ENCODE measurements at regions not wholly inside any gene's neighbourhood (a gene's known extent, or its start where the extent isn't known, plus 50 kb on each side); places are given as distances from the start of the nearest gene placed in this dataset.

DNA sequence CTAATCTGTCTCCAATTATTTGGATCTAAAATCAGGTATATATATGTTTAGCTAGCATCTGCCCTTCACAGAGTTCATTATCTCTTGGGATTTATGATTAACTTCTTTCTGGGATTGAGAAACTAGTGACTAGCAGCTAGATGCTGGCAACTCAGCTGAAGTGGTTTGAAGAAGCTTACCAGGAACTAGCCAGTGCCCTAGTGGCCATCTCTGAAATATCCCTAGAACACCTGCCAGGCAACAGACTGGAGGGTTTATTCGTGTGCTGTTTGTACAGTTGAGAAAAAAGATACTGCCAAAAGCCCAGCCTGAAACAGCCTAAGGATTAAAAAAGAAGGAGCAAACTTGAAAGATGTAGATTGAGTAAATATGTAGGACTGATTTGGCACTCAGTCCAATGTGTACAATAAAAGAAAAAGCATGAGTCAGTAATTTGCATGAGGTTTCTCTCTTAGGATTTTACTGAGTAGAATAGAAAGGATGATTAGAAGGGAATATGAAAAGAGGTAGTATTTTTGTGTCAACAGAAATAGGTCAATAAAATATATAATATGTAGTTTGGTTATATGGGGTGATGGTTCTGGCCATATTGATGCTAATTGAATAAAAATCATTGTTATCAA lies 1144.6 kb upstream of the ADGRL2 start:
- ATAC-seq: no peak
- intact Hi-C loops (cut with DNase I): no loop called here
- DNase-seq: no peak

DNA sequence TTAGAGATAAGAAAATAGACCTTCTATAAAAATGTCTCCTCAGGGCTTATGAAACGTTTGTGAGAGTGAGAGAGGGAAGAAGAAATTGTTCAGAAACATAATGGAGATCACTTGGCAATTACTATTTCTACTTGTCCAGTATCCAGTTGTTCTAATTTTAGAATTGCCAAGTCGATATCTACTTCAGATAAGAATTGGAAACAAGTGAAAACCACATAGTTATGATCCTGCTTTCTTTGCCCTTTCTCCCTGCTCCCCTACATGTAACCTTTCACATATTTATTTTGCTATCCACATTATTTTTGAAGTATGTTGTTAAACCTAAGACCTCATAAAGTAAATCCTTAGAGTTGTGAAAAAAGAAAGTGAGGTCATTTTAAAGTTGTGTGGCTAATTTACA lies 1154.7 kb upstream of the ADGRL2 start:
- intact Hi-C loops (cut with DNase I): no loop called here
- no peak for DNase-seq
- ATAC-seq: no peak

DNA sequence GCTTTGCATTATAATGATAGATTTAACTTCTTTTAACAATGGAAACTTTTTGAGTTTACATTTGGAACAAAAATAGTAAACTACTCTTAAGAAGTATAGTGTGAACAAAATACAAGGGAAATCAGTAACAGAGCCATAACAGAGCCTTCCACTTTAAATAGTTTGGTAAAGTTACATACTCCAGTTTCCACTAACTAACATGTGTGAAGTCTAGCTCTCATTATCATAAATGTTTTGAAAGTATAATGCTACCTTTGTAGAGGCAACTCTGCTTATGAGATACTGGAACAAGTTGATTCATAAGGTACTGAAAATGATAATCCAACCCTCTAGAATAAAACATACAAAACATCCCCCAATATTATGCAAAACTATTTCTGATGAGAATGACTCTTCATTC lies 1155.1 kb upstream of the ADGRL2 start:
- no peak for ATAC-seq
- intact Hi-C loops (cut with DNase I): no loop called here

DNA sequence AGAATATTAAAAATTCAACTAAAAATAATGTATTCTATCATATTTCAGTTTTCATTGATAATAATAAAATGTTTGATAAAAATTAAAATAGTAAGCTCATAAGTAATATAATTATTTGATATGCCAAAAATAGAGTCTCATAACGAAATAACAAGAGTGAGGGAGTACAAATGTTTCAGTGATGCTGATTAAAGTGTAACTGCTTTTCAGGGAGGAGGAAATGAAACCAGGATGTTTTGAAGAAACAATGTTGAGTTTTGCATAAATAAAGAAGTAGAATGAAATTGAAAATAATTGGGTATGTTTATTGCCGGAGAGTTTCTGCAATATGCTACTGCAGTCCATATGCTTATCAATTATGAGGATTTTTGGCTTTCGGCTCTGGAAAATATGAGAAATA lies 1159.8 kb upstream of the ADGRL2 start:
- intact Hi-C loops (cut with DNase I): no loop called here
- DNase-seq: no peak
- no peak for ATAC-seq

More for the DNA sequence above, 1155.1 kb upstream of the ADGRL2 start:
- DNase-seq: no peak

DNA sequence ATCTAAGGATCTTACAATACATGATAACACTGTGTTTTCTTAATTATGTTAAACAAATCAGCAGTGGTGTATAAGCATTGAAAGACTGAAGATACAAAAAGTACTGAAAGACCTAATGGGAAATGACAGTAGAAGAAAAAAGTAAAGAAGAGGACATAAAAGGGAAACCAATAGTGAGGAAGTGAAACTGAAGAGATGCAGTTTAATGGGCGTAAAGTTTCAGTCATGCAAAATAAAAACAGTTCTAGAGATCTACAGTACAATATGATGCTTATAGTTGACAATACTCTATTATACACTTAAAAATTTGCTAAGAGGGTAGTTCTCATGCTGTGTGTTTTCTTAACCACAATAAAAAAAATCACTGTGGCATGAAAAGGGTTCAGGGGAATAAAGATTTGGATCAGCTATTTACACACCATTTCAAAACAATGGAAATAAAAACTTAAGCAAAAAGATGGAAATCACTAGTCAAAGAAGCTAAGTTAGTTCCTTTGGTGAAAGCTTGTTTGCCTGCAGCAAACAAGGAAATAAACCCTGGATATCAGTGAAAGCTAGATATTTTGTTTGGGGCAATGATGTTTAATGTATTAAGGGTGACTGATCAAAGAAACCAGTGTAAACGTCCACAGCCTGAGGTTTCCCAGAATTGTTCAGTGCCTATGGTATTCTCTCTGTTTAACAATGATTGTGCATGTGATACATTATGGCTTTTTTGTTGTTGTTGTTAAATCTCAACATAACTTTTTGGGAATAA lies 1160.8 kb upstream of the ADGRL2 start:
- no peak for DNase-seq
- intact Hi-C loops (cut with DNase I): no loop called here
- ATAC-seq: no peak

DNA sequence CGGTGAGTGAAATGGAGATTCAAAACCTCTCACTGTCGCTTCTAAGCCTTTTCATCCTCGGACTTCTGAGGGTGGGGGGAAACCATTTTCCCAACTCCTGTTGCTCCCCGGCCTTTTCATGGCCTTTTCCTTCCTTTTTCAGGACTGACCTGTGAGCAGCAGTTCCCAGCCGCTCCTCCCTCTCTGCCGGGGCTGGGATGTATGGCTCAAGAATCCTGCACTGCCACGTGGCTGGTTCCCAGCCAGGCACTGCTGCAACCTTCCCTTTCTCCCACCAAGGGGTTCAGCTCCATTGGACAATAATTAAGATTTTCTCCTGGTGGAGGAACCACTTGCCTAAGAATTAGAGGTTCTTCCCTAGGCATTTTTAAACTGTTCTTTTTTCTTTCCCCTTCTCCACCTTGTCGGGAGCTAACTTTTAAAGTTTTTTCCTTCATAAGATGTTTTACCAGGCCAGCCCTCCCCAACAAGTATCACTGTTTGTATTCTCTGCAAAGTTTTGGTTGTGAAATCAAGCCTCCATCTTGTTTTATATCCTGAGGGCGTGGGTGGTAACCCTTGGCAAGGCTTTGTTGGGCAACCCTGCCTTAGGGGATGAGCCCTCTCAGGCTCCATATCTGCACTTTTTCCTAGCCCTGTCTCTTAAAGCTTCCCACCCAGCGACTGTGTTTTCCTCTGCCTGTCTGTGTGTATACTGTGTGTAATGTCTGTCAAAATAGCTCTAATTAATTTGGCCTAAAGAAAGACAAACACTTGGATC lies 1166.6 kb upstream of the ADGRL2 start:
- intact Hi-C loops (cut with DNase I): no loop called here
- DNase-seq (no peak), ATAC-seq (no peak)

DNA sequence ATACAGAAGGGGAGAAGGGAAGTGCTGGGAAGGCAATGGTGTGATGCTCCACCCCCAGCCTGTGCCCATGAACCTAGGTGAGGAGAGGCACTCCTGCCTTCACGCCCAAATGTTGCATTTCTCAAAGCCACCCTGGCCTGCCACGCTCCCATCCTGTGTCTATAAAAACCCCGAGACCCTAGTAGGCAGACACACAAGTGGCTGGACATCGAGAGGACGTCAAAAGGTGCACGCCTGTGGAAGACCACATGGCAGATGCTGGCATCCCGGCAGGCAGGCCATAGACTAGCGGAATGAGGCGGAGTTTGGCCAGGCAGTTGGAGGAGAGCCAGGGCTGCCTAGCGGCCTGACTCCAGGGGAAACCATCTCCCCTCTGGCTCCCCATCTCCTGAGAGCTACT lies 1168.5 kb upstream of the ADGRL2 start:
- intact Hi-C loops (cut with DNase I): no loop called here
- ATAC-seq (no peak), DNase-seq (no peak)

DNA sequence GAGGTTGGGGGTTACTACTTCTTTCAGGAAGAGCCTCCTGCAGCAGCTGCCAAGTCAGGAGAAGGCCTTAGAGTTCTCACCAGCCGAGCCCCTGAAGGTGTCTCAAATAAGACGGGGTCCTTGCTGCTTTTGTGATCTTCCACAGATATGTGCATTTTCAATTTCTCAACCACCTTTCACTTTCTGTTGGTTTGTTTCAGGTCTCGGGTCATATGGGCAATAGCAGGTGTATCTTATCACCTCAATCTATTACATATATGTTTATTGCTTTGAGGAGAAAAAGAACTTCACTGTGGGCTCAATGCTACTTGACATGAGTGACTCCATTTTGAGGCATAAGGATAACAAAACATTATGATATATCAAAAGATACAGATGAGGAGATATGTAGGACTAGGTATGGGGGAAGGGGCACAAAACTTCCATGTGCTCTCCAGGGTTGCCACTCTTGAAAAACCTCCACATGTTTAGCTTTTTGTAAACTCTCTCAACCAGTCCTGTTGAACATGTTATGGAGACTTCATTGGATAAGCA lies 1171.4 kb upstream of the ADGRL2 start:
- intact Hi-C loops (cut with DNase I): no loop called here
- DNase-seq (no peak), ATAC-seq (no peak)

DNA sequence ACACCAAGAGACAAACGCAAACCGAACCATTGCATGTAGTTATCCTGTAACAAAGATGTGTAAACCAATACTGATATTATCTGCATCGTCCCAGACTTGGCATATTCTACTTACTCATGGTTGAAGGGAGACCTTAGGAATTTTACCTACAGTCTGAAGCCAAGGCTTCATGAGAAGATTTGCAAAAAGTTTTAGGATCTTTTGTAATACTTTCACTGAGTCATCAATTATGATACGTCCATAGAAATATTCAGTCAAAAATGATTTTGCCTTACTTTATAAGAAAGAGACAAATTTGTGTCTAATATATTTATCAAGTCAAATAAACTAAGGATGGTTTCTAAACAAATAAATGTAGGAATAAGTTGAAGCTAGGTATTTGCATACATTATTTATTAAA lies 1176.1 kb upstream of the ADGRL2 start:
- intact Hi-C loops (cut with DNase I): no loop called here
- ATAC-seq (no peak), DNase-seq (no peak)

DNA sequence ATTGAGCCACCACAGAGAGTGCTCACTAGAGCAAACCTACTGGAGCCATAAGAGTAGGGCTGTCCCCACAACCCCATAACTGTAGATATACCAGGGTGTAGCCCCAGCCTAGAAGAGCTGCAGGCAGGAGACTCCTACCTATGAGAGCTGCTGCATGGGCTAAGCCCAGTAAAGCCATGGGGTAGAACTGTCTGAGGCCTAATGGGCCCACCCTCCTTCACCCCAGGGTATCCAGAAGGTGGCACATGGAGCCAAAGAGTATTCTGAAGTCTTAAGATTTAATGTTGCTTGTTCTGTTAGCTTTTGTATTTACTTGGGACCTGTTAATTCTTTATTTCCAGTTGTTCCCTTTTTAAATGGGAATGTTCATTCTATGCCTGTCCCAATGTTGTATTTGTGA lies 1193.7 kb upstream of the ADGRL2 start:
- intact Hi-C loops (cut with DNase I): no loop called here
- no peak for ATAC-seq
- DNase-seq: no peak

DNA sequence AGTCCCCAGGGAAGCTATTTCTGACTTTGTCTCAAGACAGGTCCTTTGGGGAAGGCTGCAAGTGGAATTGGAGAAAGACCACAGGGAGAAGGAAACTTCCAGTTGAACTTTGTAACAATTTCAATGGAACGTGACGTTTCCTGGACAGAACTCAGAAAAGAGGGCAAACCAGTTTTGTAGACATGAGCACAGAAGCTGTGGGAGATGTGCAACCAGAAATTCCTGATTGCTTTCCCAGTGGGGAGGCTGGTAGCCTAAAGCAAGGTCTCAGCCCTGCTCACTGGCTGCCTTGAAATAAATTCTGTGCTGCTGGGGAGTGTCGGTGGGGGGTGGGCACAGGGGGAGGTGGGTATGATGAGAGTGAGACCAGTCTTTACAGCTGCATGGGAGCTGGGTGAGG lies 1206.7 kb upstream of the ADGRL2 start:
- DNase-seq: no peak
- intact Hi-C loops (cut with DNase I): no loop called here
- ATAC-seq: no peak

DNA sequence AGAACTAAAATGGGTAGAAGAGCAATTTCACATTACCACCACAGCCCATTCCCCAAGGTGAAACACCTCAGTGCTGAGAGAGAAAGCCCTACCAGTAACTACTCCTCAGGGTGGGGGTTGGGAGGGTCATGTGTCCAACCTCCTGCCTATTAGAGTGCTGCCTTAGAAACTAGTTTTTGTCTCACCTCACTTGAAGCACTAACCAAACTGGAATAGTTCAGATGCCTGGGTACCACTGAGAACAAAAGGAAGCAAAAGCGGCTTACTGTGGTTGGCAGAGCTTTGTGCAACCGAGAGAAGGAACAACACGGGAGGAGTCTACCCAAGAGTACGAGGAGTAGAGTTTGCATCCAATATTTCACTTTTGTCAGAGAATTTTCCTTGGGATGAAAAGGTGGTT lies 1207.5 kb upstream of the ADGRL2 start:
- intact Hi-C loops (cut with DNase I): no loop called here
- ATAC-seq (no peak), DNase-seq (no peak)

DNA sequence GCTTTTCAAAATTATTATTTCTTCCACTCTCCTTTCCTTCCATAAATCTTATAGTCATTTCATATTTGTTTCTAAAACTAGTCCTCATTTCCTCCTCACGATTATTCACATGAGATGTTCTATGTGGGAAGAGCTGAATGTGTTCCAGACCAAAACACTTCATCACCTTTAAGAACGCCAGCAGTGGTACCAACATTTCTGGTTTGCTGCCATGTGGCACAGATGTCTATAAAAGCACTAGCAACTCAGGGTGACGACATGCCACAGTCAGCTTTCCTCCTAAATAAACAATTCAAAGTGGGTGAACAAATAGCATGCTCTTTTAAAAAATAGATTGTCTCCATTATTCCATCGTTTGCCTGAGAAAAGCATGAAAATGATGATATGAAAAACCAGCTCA lies 1217.8 kb upstream of the ADGRL2 start:
- intact Hi-C loops (cut with DNase I): no loop called here
- ATAC-seq (peak; percentile 80 to 91), DNase-seq (peak; percentile 26)

DNA sequence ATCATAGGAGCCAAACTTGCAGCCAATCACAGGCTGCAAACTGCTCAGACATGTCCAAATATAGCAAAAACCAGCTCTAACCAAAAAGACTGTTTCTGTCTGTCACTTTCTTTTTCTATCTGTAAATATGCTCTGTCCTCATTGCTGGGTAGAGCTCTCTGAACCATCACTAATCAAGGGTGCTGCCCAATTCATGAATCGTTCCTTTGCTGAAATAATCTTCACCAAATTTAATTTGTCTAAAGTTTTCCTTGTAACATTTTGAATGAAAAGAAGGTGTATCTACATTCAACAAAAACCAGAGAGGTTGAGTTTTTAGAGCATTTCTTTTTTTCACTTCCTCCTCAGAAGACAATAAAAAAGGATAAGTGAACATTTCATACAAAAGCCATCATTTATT lies 1221.7 kb upstream of the ADGRL2 start:
- DNase-seq: no peak
- intact Hi-C loops (cut with DNase I): no loop called here
- no peak for ATAC-seq

DNA sequence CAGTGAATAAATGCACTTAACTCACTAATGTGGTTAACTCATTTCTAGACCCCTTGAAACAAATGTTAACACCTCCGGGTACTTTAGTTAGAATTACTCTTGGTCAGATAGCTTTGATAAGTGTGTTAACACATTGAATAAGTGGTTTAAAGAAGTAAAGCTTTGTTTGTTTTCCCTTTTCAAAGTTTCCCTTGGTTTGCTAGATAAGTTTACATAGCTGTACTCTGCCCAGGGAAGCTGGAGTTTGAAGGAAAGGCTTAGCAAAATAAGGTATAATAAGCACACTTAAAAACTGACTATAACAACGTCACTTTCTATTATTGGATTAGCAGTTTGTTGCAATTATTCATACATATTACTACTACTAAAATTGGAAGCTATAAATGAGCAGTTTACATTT lies 1233.9 kb upstream of the ADGRL2 start:
- DNase-seq (no peak), ATAC-seq (no peak)
- intact Hi-C loops (cut with DNase I): no loop called here

DNA sequence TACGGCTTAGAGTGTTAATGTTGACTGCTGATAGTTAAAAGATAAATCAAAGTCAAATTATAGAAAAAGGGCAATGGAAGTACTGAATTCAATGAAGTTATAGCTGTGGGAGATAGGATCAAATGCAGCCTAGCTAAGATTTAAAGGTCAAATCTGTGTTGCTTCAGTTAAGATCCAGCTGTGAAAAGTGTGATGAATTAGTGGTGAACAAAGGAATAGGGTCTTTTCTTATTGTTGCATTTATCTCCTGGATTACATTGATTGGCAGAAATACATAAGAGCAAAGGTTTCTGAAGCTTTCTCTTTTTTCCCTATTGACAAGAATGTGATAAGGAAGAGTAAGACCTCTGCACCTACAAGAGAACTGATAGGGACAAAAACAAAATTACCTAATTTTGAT lies 1234.6 kb upstream of the ADGRL2 start:
- DNase-seq (no peak), ATAC-seq (no peak)
- intact Hi-C loops (cut with DNase I): no loop called here

DNA sequence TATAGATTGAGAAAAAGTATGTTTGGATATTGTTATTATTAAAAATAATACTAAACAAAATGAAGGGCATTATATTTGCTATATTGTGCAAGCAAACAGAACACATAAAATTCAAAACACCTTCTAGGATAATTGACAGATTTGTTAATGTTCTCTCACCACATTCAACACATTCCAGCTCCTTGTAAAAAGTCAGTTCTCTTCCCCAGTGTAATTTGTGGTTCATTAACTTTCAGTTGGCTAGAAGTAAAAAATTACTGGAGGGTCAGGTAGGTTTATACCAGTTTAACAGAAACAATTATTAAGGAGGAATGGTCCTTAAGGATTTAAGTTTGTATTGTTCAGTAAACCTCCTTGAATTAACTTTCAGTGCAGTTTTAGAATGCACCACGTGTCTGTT lies 1235.3 kb upstream of the ADGRL2 start:
- DNase-seq (no peak), ATAC-seq (no peak)
- intact Hi-C loops (cut with DNase I): no loop called here

DNA sequence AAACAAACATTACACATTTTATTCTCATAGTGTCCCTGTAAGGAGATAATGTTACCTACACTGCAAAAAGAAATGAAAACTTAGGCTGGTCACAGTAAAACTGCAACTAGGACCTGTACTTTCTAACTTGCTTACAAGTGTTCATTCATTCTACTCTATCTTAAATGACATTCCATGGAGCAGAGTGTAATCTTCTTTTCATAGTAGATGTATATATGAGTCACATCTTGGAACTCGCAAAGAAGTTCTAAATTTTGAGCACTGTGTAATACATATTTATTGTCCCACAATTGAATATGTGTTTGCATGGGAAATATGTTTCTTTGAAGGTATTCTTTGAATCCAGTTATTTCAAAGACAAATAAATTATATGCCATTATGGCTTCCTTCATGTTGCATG lies 1258.5 kb upstream of the ADGRL2 start:
- intact Hi-C loops (cut with DNase I): no loop called here
- no peak for ATAC-seq
- no peak for DNase-seq

DNA sequence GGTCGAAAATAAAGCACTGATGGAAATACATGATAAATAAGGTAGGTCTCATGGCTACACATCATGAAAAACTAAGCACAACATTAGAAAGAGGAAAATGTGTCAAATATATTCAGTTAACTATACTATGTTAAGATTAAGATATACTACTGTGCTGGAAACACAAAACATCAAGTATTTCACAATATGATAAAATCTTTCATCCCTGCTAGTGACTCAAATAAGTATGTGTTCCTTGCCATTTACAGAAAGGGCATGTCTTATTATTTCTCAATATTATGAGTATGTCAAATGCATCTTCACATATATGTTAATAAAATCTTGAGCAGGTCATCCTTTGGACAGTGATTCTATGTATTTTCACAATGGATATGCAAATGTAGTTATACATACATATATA lies 1260.1 kb upstream of the ADGRL2 start:
- DNase-seq: no peak
- no peak for ATAC-seq
- intact Hi-C loops (cut with DNase I): no loop called here

DNA sequence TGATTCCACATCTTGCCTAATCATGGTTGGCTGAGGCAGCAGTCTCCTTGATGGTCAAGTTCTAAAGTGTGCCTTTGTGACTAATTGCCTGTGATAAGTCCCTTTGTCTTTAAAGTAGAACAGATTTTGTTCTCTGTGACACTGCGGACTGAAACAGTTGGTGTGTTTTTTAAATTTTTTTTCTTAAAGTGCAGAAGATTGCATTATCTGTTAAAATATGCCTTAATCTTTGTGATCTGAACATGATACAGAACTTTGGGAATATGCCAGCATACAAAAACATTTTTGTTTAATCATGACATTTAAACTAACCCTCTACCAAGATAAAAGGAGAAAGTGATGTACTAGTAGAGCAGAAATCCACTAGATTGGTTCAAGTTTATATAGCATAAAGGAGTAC lies 1260.6 kb upstream of the ADGRL2 start:
- ATAC-seq (no peak), DNase-seq (no peak)
- intact Hi-C loops (cut with DNase I): no loop called here

Measured in left cardiac atrium (tissue), 4 donors.